ENCODE measurements at regions not wholly inside any gene's neighbourhood (a gene's known extent, or its start where the extent isn't known, plus 50 kb on each side); places are given as distances from the start of the nearest gene placed in this dataset.

DNA sequence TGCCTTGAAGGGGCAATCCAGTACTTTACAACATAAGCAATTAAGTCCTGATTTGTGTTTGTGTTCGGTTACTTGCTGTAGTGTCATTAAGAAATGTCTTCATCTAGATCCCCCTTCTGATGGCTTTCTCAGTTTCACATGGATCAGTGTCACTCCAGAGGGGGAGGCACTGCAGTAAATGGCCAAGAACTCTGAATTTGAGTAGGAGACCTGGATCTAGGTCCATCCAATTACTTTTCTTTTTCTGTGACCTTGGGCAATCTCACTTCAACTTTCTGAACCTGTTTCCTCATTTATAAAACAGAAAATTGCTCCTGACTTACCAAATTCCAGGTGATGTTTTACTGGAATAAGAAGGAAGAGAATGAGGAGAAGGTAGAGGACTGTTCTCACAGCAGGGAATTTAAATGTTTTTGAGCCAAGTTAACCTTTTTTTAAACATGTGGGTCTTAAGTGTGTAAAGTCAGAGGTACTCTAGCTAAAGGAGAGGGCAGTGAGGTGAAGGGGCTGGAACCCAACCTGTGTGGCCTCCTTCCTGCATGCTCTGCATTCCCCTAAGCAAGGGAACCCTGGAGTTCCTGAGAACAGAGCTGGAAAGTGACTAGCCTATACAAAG is 285.5 kb downstream of the HACE1 start:
- DNase-seq (ENCODE audit: low read depth in 3 of 3) = no peak

DNA sequence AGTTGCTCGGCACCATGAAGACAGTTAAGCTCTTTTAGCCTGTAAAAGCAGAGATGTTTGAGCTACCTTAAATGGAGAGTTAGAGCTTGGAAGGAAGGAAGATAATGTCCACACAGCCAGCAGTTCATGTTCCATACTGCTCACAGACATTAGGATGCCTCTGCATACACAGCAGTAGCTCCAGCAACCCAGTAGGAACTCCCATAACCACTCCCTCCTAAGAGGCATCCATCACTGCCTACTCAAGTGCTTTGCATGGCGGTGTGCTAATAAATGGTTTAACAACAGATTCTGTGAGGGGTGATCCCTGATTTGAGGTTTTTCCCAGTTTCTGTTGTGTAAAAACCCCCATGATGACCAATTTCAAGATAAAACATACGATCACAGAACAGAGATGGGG is 286.4 kb downstream of the HACE1 start:
- no peak for DNase-seq (ENCODE audit: low read depth in 3 of 3)

DNA sequence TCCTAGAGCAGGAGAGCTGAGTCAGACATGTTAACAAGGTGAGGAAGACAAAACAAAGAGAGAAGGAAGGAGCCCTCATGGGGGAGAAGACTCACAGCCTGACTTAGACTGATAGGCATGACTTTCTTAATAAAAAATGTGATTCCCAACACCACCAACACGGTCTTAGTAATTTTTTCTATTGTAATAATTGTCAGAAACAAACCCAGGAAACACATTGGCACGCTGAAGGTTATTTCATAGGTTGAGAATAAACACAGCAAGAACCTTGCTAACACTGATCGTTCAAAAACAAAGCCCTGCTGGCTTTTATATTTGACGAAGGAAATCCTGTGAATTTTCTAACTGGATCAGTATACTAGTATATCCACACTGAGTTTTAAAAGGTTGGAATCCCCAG is 286.8 kb downstream of the HACE1 start:
- no peak for DNase-seq (ENCODE audit: low read depth in 3 of 3)

DNA sequence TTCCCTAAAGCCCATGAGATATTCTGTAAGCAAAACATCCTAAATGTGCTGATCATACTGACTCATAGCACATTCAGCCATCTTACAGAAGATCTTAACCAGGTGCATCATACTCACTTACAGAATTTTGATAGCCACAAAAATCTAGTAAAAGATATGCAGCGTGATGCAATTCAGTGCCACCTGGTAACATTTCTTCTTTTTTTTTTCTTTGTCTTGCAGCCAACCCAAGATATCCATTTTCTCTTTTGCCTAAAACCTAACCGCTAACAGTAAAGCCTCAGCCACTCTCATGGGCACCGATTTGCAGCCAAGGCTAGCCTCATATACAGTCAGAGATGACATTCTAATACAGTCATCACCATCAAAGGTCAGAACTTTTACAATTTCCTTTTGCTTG is 293.3 kb downstream of the HACE1 start:
- no peak for DNase-seq (ENCODE audit: low read depth in 3 of 3)

DNA sequence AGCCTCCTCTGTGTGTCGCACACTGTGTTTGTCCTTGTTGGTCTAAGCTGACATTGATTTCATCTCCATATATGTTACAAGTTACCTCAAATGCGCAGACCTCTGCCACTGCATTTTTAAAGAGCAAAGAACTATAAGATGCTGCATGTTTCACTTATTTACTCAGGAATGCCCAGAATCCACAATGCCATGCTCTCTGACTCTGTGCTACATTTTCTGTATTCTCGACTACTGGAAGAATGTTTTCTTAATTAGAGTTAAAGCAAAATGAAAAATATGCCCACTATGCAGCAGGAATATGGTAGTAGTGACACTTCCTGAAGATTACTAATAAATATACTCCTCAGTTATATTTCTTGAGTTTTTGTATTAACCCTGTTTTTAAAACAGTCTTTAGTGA is 296.4 kb downstream of the HACE1 start:
- no peak for DNase-seq (ENCODE audit: low read depth in 3 of 3)

DNA sequence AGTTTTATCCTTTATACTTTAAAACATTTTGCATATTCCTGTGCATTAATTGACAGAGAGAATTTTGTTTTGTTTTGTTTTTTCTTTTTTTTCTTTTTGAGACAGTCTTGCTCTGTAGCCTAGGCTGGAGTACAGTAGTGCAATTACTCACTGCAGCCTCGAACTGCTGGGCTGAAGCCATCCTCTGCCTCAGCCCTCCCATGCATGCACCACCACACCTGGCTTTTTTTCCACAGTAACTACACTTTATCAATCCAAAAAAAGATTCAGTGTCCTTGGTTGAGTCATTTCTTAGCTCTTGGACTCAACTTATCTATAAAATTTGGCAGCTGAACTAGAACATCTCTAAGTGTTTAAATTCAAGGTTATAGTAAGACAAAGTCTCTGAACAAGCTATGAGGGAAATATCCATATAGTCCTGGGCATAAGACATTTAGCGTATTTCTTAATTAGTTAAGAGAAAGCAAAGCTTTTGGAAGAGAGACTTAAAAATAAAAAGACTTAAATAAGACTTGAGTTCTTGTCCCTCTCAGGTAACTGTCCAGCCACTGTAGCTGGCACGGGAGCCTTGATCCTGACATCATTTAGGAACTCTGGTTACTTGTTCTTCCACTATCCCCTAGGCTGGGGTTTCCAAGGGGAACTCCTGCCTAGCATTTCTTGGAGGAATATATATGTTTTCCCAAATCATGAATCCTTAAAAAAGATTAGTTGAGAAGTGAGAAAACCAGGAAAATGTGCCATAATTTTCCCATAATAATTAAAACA is 300.1 kb downstream of the HACE1 start:
- no peak for DNase-seq (ENCODE audit: low read depth in 3 of 3)

DNA sequence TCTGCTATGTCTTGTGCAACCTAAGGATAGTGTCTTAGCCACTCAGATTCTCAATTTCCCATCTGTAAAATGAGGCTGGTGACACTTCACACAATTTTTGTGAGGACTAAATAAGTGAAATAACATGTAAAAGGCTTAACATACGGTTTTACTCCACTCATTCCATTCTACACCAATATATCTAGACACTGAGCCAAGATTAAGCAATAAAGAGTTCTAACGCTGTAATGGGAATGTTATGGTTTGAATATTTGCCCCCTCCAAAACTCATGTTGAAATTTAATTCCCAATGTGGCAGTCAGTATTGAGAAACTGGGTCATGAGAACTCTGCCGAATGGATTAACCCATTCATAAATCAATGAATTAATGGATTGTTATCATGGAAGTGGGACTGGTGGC is 301.0 kb downstream of the HACE1 start:
- no peak for DNase-seq (ENCODE audit: low read depth in 3 of 3)

DNA sequence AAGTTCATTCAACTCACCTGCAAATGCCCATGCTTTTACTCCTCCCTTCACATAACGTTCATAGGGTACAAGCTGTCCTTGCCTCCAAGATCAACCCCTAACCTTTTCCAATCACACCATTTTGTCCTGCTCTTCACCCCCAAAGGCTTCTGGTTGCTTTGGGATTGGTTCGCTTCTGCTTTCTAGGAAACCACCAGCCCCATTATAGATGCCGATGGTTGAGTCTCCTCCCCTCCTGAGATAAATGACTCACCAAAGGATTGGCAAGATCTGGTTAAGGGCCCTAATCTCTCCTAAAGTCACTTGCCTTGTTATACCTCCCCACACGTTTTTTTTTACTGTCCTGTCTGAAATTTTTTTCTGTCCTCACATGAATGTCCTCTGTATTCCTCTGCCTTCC is 311.4 kb downstream of the HACE1 start:
- no peak for DNase-seq (ENCODE audit: low read depth in 3 of 3)

DNA sequence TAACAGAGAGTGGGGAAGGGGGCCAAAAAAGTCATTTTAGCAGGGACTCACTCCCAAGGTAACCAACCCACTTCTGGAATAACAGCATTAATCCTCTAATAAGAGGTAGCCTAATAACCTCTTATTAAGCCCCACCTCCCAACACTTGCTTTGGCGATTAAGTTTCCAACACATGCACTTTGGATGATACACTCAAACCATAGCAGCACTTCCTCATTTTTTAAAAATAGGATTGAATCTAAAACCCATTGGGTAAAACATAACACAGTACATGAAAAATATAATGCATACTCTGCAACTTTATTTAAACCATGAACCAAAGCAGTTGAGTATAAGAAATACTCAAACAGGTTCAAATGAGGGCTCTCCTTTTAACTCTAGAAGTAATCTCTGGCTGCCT is 318.3 kb downstream of the HACE1 start:
- no peak for DNase-seq (ENCODE audit: low read depth in 3 of 3)

DNA sequence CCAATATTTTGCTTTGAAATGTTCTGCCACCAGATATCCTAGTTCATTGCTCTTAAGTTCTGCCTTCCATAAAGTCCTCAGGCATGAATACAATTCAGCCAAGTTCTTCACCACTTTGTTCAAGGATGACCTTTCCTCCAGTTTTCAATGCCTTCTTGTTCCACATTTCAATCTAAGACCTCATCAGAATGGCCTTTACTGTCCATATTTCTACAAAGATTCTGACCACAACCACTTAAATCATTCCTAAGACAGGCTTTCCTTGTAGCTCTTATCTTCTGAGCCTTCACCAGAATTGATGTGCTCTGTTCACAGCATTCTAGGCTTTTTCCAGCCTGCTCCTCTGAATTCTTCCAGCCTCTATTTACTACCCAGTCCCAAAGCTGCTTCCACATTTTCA is 319.0 kb downstream of the HACE1 start:
- DNase-seq (ENCODE audit: low read depth in 3 of 3) = no peak

DNA sequence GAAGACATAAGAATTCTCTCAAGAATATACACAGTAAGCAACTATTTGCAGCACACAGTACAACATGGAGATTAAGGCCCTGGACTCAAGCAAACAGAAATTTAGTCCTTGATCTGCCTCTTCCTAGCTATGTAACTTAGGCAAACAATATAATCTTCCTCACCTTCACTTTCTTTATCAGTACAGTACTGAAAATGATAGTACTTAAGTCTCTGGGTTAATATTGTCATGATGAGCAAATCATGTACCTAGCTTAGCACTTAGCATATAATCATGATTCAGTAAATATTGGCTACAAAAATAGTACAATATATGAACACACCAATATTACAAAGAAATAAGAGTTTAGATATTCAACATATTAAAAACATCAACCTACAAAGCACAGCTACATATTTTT is 320.5 kb downstream of the HACE1 start:
- DNase-seq (ENCODE audit: low read depth in 3 of 3) = no peak

DNA sequence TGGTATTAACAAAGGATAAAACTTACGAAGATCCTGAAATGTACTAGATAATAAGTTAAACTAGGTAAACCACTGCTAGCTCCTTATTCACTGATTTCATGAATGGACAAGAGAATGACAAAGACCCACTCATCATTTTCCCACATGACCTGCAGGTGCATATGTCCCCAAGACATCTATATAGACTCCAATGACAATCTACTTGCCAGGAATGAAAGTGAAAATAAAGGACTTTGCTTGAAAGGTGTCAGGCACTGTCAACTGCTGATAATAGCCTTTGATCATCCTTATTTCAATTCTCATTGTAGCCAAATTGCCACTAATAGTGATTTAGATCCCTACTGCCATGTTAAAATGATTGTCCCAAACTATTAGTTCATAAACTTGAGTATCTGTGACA is 321.8 kb downstream of the HACE1 start:
- no peak for DNase-seq (ENCODE audit: low read depth in 3 of 3)

DNA sequence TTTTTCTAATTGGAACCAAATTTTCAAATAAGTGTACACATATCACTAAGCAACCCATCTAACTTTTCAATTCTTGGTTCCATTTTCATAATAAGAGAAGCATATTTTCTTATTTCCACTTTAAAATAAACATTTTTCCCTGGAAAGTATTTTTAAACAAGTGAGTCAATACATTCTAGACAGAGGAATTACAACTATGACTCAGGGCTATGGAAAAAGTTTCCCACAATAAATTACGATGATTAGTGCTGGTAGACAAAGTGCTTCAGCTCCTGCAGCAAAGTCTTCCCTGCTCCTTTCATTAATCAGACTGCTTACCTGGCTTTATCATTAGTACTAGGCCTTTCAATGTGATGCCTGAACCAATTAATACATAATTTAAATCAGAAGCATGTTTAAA is 322.5 kb downstream of the HACE1 start:
- no peak for DNase-seq (ENCODE audit: low read depth in 3 of 3)

DNA sequence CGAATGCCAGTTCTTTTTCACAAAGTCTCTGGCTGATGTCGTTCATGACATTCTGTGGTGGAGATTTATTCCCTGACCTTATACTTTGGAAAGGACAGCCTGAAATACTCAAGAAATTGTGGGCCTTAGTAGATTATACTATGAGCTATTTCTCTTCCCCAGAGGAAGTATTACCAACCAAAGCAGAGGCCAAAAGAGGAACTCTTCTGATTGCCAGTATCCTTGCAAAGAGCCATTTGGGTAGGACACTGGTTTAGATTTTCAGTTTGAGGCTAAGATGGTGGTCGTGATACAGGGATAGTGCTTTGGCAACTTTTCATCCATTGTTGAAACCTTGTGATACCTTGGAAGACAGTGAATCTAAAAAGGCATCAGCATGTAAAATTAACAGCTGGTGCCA is 327.3 kb downstream of the HACE1 start:
- no peak for DNase-seq (ENCODE audit: low read depth in 3 of 3)

DNA sequence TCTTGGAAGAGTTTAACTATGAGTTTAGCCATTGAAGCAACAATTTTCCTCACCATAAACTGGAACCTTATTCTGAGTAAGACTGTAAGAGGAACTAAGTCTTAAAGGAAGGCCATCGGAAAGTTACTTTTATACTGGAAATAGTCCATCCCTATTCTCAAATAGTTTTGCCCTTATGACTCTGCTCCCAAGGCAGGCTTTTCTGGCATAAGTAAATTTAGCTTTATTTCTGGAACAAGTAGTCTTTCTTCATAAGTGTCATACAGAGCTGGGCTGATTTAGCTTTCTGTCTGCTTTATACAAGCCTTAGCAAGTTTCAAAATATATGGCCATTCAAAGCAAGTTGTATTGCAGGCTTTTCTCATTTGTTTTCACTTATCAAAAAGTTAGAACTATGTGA is 328.1 kb downstream of the HACE1 start:
- no peak for DNase-seq (ENCODE audit: low read depth in 3 of 3)

DNA sequence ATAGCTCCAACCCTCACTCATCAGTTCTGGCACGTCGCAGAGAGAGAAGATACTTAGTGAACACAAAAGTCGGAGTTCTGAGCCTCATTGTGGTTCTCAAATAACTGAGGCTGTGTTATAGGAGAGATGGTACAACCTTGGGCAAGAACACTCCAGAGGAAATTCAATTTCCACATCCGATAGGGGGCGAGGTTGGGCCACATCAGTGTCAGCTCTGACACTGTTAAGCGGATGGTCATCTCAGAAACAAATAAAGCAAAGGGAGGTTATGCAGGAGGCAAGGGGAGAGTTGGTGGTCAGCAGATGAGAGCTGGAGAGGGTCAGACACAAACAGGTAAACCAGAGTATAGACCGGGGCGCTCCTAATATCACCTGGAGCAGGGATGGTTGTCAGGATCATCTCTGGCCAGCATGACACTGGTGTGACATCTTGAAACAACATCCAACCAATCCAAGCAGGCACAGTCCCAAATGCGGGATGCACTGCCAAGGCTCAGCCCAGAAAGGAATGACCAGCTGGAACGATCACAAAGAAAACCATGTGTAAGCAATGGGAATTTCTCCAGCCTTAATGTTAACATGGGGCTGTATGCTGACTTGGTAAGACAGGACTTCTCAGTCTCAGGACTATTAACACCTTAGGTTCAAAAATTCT is 331.8 kb downstream of the HACE1 start:
- DNase-seq (ENCODE audit: low read depth in 3 of 3) = no peak

DNA sequence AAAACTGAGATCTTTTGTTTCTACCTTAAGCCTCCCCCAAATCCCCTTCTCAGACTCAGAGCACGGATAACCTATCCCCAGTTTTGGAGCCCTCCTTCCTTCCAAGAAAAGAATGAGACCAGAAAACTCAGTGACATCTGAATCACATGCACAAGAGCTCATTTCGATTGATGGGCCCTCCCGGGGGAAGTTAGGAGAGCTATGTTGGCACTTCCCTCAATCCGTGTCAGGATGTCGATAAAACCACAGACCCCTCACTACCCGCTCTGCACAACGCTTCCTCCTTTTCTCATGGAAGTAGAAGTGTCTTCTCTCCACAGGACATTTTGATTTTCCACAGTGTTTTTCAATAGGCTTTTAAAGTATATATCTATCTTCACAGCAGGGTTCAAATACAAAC is 332.4 kb downstream of the HACE1 start:
- DNase-seq (ENCODE audit: low read depth in 3 of 3) = no peak

DNA sequence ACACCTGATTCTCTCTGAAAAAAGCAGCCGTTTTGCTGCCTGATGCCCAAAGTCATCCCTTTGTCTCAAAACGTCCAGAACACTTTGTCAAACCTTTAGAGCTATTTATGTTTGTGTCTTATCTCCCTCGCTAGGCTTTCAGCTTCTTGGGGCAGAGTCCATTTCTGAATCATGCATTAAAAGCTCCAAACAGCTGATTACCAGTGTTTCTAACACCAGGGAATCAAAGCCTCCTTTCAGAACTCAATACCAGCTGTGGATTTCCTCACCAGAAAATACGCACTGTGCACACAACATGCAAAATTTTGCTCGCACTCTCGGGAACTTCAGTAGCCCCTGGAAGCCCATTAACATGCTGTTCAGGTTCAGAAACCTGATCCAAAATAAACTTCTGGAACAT is 333.3 kb downstream of the HACE1 start:
- DNase-seq (ENCODE audit: low read depth in 3 of 3) = no peak

DNA sequence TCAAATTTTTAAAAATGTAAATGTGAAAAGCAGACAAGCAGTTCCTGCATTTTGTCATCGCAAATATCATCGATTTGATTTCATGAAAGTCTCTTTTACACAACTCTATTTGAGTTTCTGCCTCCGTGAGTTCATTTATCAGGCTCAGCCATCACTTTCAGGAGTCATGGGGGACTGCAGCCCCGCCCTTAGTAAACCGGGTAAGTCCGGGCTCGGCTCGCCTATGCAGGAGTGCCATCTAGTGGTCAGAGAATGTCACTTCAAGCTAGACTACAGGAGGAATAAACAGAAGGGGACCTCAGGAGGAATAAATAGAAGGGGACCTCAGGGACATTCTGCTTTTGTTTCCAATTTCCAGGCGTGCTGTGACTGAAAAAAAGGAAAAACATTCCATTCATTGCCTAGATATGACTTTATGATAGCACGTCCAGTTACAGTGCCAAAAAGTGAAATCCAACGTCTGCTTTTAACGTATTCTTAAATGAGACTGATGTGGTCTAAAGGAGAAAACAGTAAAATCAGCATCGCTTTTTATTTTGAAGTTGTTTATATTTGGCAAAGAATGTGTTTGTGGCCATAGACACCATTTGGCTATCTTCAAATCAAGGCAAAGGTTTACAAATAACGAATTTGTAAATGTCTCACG is 333.9 kb downstream of the HACE1 start:
- DNase-seq (ENCODE audit: low read depth in 3 of 3) = peak; percentile 40 to 54 (median 47)

DNA sequence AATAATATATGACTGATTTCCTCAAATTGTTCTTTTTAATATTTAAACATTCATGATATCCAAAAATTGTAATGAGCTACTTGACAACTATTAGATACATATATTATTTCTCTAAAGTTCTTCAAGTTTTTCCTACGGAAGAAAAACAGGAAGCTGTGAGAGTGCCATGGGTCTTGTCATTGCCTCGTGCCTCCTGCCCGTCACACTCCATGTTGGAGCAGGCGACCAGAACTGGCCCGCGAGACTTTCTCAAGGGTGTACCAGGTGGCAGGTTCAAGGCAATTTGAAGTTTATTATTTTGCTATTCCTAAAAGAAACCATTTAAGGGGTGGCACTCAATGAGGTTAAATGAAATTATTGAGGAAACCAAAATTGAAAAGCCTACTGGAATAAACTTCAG is 337.2 kb downstream of the HACE1 start:
- no peak for DNase-seq (ENCODE audit: low read depth in 3 of 3)

DNA sequence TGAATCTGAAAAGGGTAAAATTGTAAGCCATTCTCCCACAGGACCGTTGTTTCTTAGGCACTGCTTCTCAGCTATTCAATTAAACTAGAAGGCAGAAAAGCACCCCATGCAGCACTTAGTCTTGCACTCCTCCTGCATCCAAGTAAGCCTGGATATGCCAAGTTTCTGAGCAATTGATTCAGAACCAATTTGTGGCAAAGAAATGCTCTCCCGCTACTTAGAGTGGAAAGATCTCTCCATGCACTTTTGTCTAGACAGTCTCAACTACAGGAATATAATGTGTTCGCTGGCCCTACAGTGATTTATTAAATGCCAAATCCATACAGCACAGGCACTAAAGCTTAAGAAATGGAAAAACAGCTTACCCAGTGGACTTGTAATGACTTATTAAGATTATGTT is 338.5 kb downstream of the HACE1 start:
- DNase-seq (ENCODE audit: low read depth in 3 of 3) = no peak

DNA sequence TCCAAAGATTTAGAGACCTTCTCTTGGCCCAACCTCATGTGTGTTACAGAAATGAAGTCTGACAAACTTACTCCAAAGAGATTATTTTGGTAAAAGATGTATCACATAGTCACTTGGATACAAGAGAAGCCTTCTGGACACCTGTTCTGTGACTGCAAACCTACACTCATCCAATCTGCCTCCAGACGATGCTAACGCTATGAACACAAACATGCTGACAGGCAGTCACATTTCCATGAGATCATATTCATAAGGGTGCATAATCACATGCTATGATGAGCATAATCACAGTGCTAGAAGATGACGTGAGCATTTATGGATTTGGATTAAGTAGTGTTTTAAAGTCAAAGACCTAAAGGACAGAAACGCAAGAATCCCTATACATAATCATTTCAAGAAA is 340.2 kb downstream of the HACE1 start:
- DNase-seq (ENCODE audit: low read depth in 3 of 3) = no peak

DNA sequence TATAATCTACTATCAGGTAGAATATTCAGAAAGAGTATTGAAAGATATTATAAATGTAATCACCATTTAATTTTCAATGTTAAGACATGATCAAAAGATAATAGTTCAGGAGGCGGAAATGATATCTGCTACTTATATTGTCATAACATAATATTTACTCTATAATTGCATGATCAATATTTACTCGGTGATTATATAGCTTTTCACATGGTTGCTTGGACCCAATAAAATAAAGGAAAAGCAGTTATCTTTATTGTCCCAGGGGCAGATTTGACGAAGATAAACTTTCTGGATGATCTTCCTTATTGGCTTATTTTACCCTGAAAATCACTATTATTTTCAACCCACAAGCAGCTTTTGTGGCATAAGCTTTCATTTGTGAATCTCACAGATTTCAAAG is 350.4 kb downstream of the HACE1 start:
- DNase-seq (ENCODE audit: low read depth in 3 of 3) = no peak

Data from stimulated activated CD4-positive, alpha-beta T cell treated with anti-CD3 and anti-CD28 coated beads, TNF-alpha, amount 100 ng/mL, for 24 hours (primary cell).